WTC11 (cell line): ENCODE measurements at regions not wholly inside any gene's neighbourhood (a gene's known extent, or its start where the extent isn't known, plus 50 kb on each side); places are given as distances from the start of the nearest gene placed in this dataset.

Experiments used
- ATAC-seq: fragments of 200-7000 bp; cut with Tn5 transposase; 2 replicates; pipeline ENCODE4 v1.10.0; 2021; ENCODE audit warnings: mild to moderate bottlenecking, moderate library complexity
- CTCF ChIA-PET: fragments of 300-600 bp; sonication (Branson Sonifier 250); formaldehyde crosslinking; loops from one replicate; lab custom pipeline; 2021; ENCODE audit warnings: antibody characterized with exemption; lab: Charles Lee
- POLR2A ChIA-PET: fragments of 350-600 bp; sonication (Branson Sonifier 250); formaldehyde crosslinking; loops from one replicate; lab custom pipeline; 2021; ENCODE audit warnings: antibody characterized with exemption; lab: Charles Lee
- DNase-seq: peaks from one replicate; pipeline ENCODE4 v3.0.0; 2021; ENCODE audit warnings: low spot score
- H3K27ac Mint-ChIP-seq: 2 replicates; pipeline ENCODE4 v1.8.0; 2021; ENCODE audit warnings: mixed read lengths
- H3K27me3 Mint-ChIP-seq: 2 replicates; pipeline ENCODE4 v1.8.0; 2021; ENCODE audit warnings: low read depth, mild to moderate bottlenecking, moderate library complexity, mixed read lengths
- H3K36me3 Mint-ChIP-seq: 2 replicates; pipeline ENCODE4 v1.8.0; 2021; ENCODE audit warnings: mixed read lengths
- H3K4me1 Mint-ChIP-seq: 2 replicates; pipeline ENCODE4 v1.8.0; 2022; ENCODE audit warnings: mixed read lengths
- H3K4me3 Mint-ChIP-seq: 2 replicates; pipeline ENCODE4 v1.8.0; 2021; ENCODE audit warnings: mild to moderate bottlenecking, moderate library complexity, mixed read lengths
- H3K9me3 Mint-ChIP-seq: 2 replicates; pipeline ENCODE4 v1.8.0; 2021; ENCODE audit warnings: mixed read lengths
- ATF1 ChIP-seq: sonication (generic); formaldehyde crosslinking; IDR thresholded peaks from 2 replicates; pipeline ENCODE4 v1.8.1; 2023; ENCODE audit warnings: mild to moderate bottlenecking, moderate library complexity, missing genetic modification reagents
- ATF2 ChIP-seq: sonication (generic); formaldehyde crosslinking; IDR thresholded peaks from 2 replicates; pipeline ENCODE4 v1.8.1; 2022; ENCODE audit warnings: low read depth, missing genetic modification reagents, borderline replicate concordance
- EMX1 ChIP-seq: fragments of 250-450 bp; sonication (Bioruptor Pico); IDR thresholded peaks from 2 replicates; pipeline ENCODE4 v1.8.0; 2021; ENCODE audit warnings: mild to moderate bottlenecking
- FOXK1 ChIP-seq: sonication (generic); formaldehyde crosslinking; IDR thresholded peaks from 2 replicates; pipeline ENCODE4 v1.8.0; 2022; ENCODE audit warnings: mild to moderate bottlenecking, moderate library complexity, missing genetic modification reagents
- FOXP1 ChIP-seq: sonication (generic); formaldehyde crosslinking; IDR thresholded peaks from 2 replicates; pipeline ENCODE4 v1.8.0; 2022; ENCODE audit warnings: missing genetic modification reagents, mild to moderate bottlenecking, moderate library complexity, borderline replicate concordance
- JAZF1 ChIP-seq: fragments of 250-450 bp; sonication (Bioruptor Pico); IDR thresholded peaks from 2 replicates; pipeline ENCODE4 v1.9.0; 2021; ENCODE audit warnings: moderate library complexity, mild to moderate bottlenecking, inconsistent platforms
- MXD4 ChIP-seq: fragments of 250-450 bp; sonication (Bioruptor Pico); IDR thresholded peaks from 2 replicates; pipeline ENCODE4 v1.8.0; 2021; ENCODE audit warnings: mild to moderate bottlenecking, moderate library complexity, borderline replicate concordance
- NFATC4 ChIP-seq: fragments of 250-450 bp; sonication (Bioruptor Pico); IDR thresholded peaks from 2 replicates; pipeline ENCODE4 v1.9.0; 2021; ENCODE audit warnings: mild to moderate bottlenecking
- NFYB ChIP-seq: sonication (generic); formaldehyde crosslinking; conservative IDR thresholded peaks from 2 replicates; pipeline ENCODE4 v1.8.0; 2022; ENCODE audit warnings: low read depth, missing genetic modification reagents
- NR3C1 ChIP-seq: sonication (generic); formaldehyde crosslinking; conservative IDR thresholded peaks from 2 replicates; pipeline ENCODE4 v1.8.1; 2023; ENCODE audit warnings: low read depth, mild to moderate bottlenecking, missing genetic modification reagents
- SP1 ChIP-seq: sonication (generic); formaldehyde crosslinking; conservative IDR thresholded peaks from 2 replicates; pipeline ENCODE4 v1.8.1; 2022; ENCODE audit warnings: missing genetic modification reagents
- ZNF138 ChIP-seq: sonication (generic); formaldehyde crosslinking; conservative IDR thresholded peaks from 2 replicates; pipeline ENCODE4 v1.8.1; 2022; ENCODE audit warnings: mild to moderate bottlenecking, moderate library complexity, missing genetic modification reagents
- ZNF396 ChIP-seq: fragments of 250-450 bp; sonication (Bioruptor Pico); IDR thresholded peaks from 2 replicates; pipeline ENCODE4 v1.8.0; 2021; ENCODE audit warnings: mild to moderate bottlenecking, moderate library complexity, borderline replicate concordance
- ZNF425 ChIP-seq: fragments of 250-450 bp; sonication (Bioruptor Pico); conservative IDR thresholded peaks from 2 replicates; pipeline ENCODE4 v1.9.0; 2021; ENCODE audit warnings: mild to moderate bottlenecking
- ZNF671 ChIP-seq: fragments of 250-450 bp; sonication (Bioruptor Pico); IDR thresholded peaks from 2 replicates; pipeline ENCODE4 v1.8.0; 2021; ENCODE audit warnings: mild to moderate bottlenecking
- TF ChIP-seq, protein P1 (sequence below): fragments of 250-450 bp; sonication (Bioruptor Pico); IDR thresholded peaks from 2 replicates; pipeline ENCODE4 v1.9.0; 2021; ENCODE audit warnings: mild to moderate bottlenecking
- TF ChIP-seq, protein P2 (sequence below): sonication (generic); formaldehyde crosslinking; IDR thresholded peaks from 2 replicates; pipeline ENCODE4 v1.8.1; 2023; ENCODE audit warnings: mild to moderate bottlenecking, missing genetic modification reagents, moderate library complexity
- TF ChIP-seq, protein P3 (sequence below): sonication (generic); formaldehyde crosslinking; IDR thresholded peaks from 2 replicates; pipeline ENCODE4 v1.8.0; 2022; ENCODE audit warnings: mild to moderate bottlenecking, missing genetic modification reagents
- TF ChIP-seq, protein P4 (sequence below): sonication (generic); formaldehyde crosslinking; IDR thresholded peaks from 2 replicates; pipeline ENCODE4 v1.8.1; 2023; ENCODE audit warnings: mild to moderate bottlenecking, missing genetic modification reagents
- TF ChIP-seq, protein P5 (sequence below): sonication (generic); formaldehyde crosslinking; IDR thresholded peaks from 2 replicates; pipeline ENCODE4 v1.8.0; 2022; ENCODE audit warnings: mild to moderate bottlenecking, missing genetic modification reagents
- TF ChIP-seq, protein P6 (sequence below): sonication (generic); formaldehyde crosslinking; IDR thresholded peaks from 2 replicates; pipeline ENCODE4 v1.8.1; 2022; ENCODE audit warnings: missing genetic modification reagents, borderline replicate concordance

DNA sequence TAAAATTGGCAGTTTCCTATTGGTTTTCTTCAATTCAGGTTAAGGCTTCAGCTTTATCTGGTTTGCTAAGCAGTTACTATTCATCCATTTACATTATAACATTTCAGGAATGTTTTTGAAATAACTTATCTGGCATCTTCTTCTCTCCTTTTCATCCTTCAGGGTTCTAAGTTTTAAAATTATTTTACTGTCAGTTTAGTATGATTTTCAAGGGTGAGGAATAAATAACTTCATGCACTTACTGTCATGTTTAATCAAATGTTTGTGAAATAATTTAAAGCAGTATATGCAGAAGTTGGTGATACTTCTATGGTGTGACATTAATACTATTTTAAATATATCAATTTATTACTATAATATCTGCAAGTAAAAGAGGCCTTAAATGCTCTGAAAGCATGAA, 338.1 kb upstream of the MMS22L start (continued):
- TF ChIP-seq, protein P1, sequence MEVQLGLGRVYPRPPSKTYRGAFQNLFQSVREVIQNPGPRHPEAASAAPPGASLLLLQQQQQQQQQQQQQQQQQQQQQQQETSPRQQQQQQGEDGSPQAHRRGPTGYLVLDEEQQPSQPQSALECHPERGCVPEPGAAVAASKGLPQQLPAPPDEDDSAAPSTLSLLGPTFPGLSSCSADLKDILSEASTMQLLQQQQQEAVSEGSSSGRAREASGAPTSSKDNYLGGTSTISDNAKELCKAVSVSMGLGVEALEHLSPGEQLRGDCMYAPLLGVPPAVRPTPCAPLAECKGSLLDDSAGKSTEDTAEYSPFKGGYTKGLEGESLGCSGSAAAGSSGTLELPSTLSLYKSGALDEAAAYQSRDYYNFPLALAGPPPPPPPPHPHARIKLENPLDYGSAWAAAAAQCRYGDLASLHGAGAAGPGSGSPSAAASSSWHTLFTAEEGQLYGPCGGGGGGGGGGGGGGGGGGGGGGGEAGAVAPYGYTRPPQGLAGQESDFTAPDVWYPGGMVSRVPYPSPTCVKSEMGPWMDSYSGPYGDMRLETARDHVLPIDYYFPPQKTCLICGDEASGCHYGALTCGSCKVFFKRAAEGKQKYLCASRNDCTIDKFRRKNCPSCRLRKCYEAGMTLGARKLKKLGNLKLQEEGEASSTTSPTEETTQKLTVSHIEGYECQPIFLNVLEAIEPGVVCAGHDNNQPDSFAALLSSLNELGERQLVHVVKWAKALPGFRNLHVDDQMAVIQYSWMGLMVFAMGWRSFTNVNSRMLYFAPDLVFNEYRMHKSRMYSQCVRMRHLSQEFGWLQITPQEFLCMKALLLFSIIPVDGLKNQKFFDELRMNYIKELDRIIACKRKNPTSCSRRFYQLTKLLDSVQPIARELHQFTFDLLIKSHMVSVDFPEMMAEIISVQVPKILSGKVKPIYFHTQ (CRISPR knock-in tag) = no peak
- no peak for TF ChIP-seq ATF1 (CRISPR knock-in tag)
- no peak for TF ChIP-seq MXD4 (CRISPR knock-in tag)
- TF ChIP-seq NR3C1 = no peak
- no peak for TF ChIP-seq ATF2 (CRISPR knock-in tag)

GRCh38 chr6:97626671-97627441, 343.8 kb upstream of the MMS22L start:
- ATAC-seq = no peak; the same call in 1 of the 2 replicates
- no peak for DNase-seq
- Mint-ChIP-seq H3K4me3 (no peak overlapping the region), H3K27ac (no peak overlapping the region), H3K4me1 (peaks cover 3% of the 10 kb centered on the region; the same call in 1 of the 2 replicates), H3K9me3 (no peaks in the 10 kb centered on the region), H3K27me3 (peaks cover 3% of the 10 kb centered on the region; the same call in 1 of the 2 replicates), H3K36me3 (no peaks in the 10 kb centered on the region)
- POLR2A ChIA-PET = no interaction called here
- TF ChIP-seq NFYB (CRISPR knock-in tag) = no peak
- TF ChIP-seq JAZF1 (CRISPR knock-in tag) = no peak
- TF ChIP-seq, protein P2, sequence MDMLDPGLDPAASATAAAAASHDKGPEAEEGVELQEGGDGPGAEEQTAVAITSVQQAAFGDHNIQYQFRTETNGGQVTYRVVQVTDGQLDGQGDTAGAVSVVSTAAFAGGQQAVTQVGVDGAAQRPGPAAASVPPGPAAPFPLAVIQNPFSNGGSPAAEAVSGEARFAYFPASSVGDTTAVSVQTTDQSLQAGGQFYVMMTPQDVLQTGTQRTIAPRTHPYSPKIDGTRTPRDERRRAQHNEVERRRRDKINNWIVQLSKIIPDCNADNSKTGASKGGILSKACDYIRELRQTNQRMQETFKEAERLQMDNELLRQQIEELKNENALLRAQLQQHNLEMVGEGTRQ = no peak
- no peak for TF ChIP-seq SP1 (CRISPR knock-in tag)
- no peak for TF ChIP-seq FOXP1
- TF ChIP-seq ZNF396 (CRISPR knock-in tag) = no peak
- TF ChIP-seq ZNF671 (CRISPR knock-in tag) = no peak
- TF ChIP-seq ZNF138 = no peak
- TF ChIP-seq, protein P3, sequence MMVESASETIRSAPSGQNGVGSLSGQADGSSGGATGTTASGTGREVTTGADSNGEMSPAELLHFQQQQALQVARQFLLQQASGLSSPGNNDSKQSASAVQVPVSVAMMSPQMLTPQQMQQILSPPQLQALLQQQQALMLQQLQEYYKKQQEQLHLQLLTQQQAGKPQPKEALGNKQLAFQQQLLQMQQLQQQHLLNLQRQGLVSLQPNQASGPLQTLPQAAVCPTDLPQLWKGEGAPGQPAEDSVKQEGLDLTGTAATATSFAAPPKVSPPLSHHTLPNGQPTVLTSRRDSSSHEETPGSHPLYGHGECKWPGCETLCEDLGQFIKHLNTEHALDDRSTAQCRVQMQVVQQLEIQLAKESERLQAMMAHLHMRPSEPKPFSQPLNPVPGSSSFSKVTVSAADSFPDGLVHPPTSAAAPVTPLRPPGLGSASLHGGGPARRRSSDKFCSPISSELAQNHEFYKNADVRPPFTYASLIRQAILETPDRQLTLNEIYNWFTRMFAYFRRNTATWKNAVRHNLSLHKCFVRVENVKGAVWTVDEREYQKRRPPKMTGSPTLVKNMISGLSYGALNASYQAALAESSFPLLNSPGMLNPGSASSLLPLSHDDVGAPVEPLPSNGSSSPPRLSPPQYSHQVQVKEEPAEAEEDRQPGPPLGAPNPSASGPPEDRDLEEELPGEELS (CRISPR knock-in tag) = no peak
- TF ChIP-seq, protein P4, sequence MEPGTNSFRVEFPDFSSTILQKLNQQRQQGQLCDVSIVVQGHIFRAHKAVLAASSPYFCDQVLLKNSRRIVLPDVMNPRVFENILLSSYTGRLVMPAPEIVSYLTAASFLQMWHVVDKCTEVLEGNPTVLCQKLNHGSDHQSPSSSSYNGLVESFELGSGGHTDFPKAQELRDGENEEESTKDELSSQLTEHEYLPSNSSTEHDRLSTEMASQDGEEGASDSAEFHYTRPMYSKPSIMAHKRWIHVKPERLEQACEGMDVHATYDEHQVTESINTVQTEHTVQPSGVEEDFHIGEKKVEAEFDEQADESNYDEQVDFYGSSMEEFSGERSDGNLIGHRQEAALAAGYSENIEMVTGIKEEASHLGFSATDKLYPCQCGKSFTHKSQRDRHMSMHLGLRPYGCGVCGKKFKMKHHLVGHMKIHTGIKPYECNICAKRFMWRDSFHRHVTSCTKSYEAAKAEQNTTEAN (CRISPR knock-in tag) = no peak
- TF ChIP-seq NFATC4 = no peak
- TF ChIP-seq, protein P5, sequence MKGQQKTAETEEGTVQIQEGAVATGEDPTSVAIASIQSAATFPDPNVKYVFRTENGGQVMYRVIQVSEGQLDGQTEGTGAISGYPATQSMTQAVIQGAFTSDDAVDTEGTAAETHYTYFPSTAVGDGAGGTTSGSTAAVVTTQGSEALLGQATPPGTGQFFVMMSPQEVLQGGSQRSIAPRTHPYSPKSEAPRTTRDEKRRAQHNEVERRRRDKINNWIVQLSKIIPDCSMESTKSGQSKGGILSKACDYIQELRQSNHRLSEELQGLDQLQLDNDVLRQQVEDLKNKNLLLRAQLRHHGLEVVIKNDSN = no peak
- TF ChIP-seq FOXK1 (CRISPR knock-in tag) = no peak
- TF ChIP-seq, protein P6, sequence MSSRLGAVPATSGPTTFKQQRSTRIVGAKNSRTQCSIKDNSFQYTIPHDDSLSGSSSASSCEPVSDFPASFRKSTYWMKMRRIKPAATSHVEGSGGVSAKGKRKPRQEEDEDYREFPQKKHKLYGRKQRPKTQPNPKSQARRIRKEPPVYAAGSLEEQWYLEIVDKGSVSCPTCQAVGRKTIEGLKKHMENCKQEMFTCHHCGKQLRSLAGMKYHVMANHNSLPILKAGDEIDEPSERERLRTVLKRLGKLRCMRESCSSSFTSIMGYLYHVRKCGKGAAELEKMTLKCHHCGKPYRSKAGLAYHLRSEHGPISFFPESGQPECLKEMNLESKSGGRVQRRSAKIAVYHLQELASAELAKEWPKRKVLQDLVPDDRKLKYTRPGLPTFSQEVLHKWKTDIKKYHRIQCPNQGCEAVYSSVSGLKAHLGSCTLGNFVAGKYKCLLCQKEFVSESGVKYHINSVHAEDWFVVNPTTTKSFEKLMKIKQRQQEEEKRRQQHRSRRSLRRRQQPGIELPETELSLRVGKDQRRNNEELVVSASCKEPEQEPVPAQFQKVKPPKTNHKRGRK (CRISPR knock-in tag) = no peak
- TF ChIP-seq ZNF425 (CRISPR knock-in tag) = no peak
- TF ChIP-seq EMX1 (CRISPR knock-in tag) = no peak
- CTCF ChIA-PET = no interaction called here
